T-helper 1 cell (primary cell): ENCODE measurements at regions not wholly inside any gene's neighbourhood (a gene's known extent, or its start where the extent isn't known, plus 50 kb on each side); places are given as distances from the start of the nearest gene placed in this dataset.
"Not testable (repeated sequence)": the region's sequence is repeated elsewhere in the genome, so short reads cannot be mapped to it uniquely, and the experiment has no call there.

Experiments used
- DNase-seq, 5 donors: peaks; one replicate each; pipeline ENCODE4 v3.0.0-alpha.2; 2012 to 2020

DNA sequence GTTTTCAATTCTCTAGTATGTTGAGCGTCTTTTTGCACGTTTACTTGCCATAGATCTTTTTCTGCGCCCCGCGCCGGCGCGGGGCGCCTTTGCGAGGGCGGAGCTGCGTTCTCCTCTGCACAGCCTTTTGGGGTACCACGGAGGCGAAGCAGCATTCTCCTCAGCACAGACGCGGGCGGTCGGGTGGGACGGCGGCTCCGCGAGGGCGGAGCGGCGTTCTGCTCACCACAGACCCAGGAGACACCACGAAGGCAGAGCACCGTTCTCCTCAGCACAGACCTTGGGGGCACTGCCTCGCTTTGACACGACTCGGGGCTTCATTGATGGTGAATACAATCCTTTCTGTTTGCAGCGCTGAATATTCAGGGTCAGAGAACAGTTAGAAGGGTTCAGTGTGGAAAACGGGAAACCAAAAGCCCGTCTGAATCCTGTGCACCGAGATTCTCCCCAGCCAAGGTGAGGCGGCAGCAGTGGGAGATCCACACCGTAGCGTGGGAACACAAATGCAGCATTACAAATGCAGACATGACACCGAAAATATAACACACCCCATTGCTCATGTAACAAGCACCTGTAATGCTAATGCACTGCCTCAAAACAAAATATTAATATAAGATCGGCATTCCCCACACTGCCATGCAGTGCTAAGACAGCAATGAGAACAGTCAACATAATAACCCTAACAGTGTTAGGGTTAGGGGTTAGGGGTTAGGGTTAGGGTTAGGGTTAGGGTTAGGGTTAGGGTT, 190.7 kb upstream of the VIPR2 start:
- DNase-seq, result not testable (repeated sequence)

DNA sequence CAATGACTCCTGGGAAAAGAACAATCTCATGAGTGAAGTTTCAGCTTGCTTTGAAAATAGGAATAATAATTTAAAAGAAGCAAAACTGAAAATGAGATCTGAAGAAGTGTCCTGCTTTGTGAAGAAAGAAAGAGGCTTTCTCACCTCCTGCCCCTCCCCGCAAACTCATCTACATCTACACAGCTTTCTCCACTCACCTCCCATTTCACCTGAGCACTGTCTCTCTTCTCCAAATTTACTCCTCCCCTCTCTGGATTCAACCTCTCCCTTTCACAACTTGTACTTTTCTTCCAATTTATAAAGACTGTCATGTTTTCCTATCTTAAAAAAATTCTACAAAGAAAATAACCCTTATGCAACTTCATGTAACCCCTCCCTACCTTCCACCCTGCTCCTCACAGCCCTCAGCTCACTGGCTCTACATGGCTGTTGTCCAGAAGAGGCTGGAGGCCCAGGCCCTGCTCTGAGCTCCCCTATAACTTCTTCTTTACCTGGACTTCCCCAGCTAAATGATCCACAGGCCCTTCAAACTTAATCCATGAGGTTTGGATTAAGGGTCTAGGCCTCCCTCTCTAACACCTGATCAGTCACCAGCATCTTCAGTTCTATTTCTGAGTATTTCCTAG, 188.3 kb upstream of the VIPR2 start:
- DNase-seq, result not testable (repeated sequence)

GRCh38 chr7:159331462-159331861, 186.8 kb upstream of the VIPR2 start:
- no peak for DNase-seq

DNA sequence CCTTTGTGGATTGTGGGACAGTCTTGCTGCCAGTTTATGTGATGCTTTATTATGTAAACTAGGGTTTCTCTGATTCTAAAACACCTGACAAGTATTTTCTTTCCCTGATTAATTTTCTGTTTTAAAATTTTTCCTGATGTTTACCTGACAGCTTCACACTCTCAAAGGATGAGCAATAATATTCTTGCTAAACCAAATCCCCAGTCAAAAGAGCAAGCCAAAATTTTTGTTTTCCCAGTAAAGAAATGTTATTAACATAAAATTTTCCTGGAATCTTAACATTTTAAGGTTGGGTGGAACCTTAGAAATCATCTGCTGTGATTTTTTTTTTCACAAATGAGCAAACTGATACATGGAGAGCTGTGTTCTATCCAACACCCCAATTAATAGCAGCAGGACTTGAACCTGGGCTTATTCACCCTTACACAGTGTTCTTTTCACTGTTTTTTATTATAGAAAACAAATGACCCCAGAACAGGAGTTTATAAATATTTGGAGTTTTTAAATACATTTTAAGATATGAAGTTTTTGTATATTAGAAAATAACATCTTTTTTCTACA, 185.2 kb upstream of the VIPR2 start:
- DNase-seq, result no peak

DNA sequence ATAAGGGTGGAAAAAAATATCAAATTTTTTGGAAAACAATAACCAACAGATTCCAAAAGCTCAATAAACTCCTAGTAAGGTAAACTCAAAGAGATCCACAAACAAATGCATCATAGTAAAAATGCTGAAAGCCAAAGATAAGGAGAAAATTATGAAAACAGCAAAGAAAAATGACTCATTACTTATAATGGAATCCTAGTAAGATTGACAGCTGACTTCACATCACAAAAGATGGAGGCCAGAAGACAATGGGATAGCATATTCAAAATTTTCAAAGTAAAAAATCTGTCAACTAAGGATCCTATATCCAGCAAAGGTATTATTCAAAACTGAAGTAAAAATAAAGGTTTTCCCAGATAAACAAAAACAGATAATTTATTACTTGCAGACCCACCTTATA, 183.4 kb upstream of the VIPR2 start:
- no peak for DNase-seq

- no peak for DNase-seq
These were observed 178.7 kb upstream of the VIPR2 start for GRCh38 chr7:159323359-159323758.

DNA sequence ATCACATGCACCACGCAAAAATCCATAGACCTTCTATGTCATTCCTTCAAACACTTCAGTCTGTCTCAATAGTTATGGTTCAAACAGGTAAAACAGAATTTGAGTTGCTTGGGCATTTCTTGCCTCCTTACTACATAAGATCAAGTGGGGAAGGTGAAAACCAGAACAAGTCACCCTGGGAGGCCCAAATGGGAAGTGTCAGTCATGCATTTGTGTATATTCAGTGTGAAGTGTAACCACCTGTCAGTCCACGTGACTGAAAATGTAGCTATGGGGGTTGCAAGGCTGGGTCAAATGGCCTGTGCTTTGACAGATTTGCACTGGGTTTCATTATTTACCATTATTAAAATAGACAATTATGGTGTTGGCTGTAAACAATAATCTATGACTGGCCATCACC, 176.6 kb upstream of the VIPR2 start:
- no peak for DNase-seq

DNA sequence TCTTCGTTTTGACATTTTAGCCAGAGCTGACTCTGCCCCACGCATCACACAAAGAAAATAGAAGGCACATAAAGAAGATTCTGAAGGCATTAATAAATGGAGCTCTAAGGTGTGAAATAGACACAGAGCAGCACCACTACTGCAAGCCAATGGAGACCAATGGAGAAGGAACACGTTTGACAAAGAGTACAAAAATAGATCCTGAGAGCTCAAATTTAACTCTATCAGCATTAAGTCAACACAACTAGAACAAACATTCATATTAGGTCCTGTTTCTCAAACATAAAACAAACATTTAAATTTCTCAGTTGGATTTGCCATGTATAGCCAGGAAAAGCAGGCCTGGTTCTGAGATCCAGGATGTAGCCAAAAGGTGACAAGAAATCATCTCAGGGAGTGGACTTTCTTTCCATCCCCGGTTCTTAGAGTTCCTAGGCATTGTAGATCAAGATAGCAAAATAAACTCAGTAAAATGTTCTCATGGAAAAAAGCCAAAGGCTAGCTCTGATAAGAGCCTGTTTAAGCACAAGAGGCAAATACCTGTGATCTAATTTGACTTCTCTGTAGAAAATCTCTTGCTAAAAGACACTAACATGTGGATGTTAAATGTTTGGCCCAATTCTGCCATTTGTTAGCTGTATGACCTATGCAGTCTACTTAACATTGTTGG, 174.2 kb upstream of the VIPR2 start:
- DNase-seq, result no peak

DNA sequence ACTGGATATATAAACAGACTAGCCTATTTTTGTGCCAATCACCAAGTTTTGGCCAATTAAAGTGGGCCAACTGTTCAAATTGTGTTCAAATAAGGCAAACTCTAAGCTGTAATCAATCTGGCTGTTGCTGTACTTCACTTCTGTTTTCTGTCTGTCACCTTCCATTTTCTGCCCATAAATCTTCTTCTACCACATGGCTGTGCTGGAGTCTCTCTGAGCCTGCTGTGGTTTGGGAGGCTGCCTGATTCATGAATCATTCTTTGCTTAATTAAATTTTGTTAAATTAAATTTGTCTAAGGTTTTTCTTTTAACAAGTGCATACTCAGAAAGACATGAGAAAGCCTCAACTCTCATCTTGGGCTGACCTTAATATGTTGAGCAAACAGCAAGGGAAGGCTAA, 172.6 kb upstream of the VIPR2 start:
- DNase-seq, result no peak

DNA sequence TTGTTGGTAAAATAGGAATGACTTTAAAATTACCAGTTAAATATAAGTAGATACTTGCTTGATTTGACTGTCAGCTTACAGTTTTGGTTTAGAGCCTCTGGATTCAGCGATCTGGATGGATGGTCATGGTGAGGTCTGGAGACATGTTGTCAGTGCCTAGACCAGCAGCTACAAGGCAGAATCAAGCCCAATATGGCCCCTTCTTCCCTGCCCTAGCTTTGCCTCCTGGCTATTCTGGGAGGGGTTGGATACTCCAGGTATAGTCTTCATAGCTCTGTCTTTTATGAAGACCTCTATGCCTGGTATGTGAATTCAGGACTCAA, 166.5 kb upstream of the VIPR2 start:
- no peak for DNase-seq

DNA sequence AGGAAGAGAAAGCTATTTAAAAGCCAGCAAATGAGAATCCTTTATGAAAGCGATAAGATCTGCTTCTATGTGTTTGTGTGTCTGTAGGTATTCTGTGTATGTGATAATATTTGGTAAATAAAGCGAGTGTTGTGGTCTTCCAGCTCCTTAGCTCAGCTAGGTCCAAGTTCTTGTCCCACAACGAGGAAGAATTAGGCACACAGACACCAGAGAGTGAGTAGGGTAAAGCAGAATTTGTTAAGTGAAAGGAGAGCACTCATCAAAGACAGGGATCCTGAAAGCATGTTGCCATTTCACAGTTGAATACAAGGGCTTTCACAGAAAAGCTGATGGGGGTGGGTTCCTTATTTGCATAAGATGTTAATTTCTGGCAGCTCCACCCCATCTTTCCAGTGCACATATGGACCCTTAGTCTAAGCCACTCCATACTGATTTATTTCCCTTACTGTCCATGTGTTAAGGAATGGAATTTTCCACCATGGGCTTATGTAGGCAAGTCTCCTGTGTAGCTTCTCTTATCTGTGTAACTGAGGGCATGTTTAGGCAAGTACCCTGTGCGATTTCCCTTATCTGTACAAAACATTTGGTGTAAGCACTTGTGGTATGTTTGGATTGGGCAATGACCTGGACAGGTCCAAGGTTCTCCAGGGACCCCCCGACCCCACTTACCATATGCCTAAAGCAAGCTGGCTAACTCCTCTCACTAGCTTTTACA, 165.9 kb upstream of the VIPR2 start:
- DNase-seq, result no peak

DNA sequence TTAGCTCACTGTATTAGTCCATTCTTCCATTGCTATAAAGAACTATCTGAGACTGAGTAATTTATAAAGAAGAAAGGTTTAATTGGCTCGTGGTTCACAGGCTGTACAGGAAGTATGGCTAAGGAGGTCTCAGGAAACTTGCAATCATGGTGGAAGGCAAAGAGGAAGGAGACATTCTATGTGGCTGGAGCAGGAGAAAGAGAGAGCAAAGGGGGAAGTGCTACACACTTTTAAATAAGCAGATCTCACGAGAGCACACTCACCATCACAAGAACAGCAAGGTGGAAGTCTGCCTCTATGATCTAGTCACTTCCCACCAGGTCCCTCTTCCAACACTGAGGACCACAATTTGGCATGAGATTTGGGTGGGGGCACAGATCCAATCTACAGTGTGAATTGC, 164.5 kb upstream of the VIPR2 start:
- DNase-seq, result not testable (repeated sequence)

- no peak for DNase-seq
These were observed 161.3 kb upstream of the VIPR2 start for GRCh38 chr7:159306012-159306411.

DNA sequence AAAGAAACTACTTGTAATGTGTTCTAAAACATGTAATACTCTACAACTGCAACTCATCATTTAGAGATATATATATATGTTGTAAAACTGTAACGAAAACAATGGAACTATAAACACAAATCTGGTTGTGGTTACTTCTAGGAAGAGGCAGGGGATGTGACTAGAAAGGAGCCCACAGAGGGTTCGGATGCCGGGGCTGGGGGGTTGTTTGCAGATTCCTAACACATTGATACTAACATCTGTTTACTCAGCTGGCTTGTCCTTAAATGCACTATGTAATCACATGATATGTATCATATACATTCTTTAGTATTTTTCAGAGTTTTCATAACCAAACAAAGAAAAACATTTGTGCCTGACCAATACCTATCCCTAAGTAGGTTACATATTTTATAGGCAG, 160.5 kb upstream of the VIPR2 start:
- DNase-seq, result not testable (repeated sequence)

- not testable (repeated sequence) for DNase-seq
These were observed 158.8 kb upstream of the VIPR2 start for GRCh38 chr7:159303510-159303909.

DNA sequence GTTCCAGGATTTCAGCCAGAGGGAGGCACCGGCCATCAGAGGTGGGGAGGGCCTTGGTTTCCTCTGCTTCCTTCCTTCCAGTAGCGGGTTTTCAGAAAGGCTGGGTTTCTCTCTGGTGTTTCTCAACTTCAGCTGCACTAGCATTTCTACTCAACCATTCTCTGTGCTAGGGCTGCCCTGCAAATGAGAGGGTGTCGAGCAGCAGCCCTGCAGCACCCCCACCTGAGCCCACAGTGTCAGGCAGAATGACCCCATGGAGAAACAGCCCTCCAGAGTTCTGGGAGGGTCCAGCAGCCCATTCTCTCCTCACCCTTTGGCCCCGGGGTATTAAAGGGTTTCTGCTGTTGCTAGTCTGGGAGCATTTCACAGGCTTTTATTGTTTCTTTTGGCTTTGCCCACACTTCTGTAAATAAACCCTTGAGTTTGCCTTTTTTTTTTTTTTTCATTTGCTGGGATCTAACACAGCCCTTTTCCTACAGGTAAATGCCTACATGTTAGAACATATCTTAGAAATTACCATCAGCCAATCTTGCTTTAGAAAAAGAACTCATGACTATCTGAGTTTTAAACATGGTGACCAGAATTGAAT, 151.5 kb upstream of the VIPR2 start:
- DNase-seq, result no peak

DNA sequence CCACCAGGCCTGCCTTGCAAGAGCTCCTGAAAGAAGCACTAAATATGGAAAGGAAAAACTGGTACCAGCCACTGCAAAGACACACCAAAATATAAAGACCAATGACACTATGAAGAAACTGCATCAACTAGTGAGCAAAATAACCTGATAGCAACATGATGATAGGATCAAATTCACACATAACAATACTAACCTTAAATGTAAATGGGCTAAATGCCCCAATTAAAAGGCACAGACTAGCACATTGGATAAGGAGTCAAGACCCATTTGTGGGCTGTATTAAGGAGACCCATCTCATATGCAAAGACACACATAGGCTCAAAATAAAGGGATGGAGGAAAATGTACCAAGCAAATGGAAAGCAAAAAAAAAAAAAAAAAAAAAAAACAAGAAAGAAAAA, 141.8 kb upstream of the VIPR2 start:
- not testable (repeated sequence) for DNase-seq

GRCh38 chr7:159281573-159281972, 136.9 kb upstream of the VIPR2 start:
- DNase-seq, result no peak

GRCh38 chr7:159280008-159280407, 135.3 kb upstream of the VIPR2 start:
- DNase-seq, result no peak

GRCh38 chr7:159272739-159273138, 128.1 kb upstream of the VIPR2 start:
- no peak for DNase-seq

- DNase-seq, result no peak
These were observed 127.1 kb upstream of the VIPR2 start for GRCh38 chr7:159271781-159272180.

DNA sequence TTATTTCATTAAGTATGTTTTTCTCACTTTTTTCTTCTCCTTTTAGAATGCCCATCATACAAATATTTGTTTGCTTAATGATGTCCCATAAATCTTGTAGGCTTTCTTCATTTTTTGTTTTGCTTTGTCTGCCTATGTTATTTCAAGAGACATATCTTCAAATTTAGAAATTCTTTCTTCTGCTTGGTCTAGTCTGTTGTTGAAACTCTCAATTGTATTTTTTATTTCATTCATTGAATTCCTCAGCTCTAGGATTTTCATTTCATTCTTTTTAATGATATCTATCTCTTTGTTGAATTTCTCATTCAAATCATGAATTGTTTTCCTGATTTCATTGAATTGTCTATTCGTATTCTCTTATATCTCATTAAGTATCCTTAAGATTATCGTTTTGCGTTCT, 125.1 kb upstream of the VIPR2 start:
- no peak for DNase-seq

GRCh38 chr7:159263430-159263829, 118.8 kb upstream of the VIPR2 start:
- no peak for DNase-seq
